GM10248 (cell line): ENCODE measurements at regions not wholly inside any gene's neighbourhood (a gene's known extent, or its start where the extent isn't known, plus 50 kb on each side); places are given as distances from the start of the nearest gene placed in this dataset.
"Not testable (repeated sequence)": the region's sequence is repeated elsewhere in the genome, so short reads cannot be mapped to it uniquely, and the experiment has no call there.

Source experiments
- CTCF ChIA-PET: fragments of 300-600 bp; sonication (Branson Sonifier 250); formaldehyde crosslinking; extraction: SDS; loops from one replicate; lab custom pipeline; 2021; ENCODE audit warnings: antibody characterized with exemption; lab: Yijun Ruan, JAX
- POLR2A ChIA-PET: fragments of 350-650 bp; sonication (Branson Sonifier 250); formaldehyde crosslinking; extraction: SDS; loops from one replicate; lab custom pipeline; 2020; ENCODE audit warnings: antibody characterized with exemption; lab: Yijun Ruan, JAX
- DNase-seq: peaks from one replicate; pipeline ENCODE4 v3.0.0; 2012; ENCODE audit errors: extremely low spot score
- TF ChIP-seq, protein P1 (sequence below): IDR thresholded peaks from 2 replicates; pipeline ENCODE4 v1.5.1; 2012; ENCODE audit warnings: mild to moderate bottlenecking, low read depth; ENCODE audit errors: extremely low read depth, missing control alignments, control extremely low read depth

DNA sequence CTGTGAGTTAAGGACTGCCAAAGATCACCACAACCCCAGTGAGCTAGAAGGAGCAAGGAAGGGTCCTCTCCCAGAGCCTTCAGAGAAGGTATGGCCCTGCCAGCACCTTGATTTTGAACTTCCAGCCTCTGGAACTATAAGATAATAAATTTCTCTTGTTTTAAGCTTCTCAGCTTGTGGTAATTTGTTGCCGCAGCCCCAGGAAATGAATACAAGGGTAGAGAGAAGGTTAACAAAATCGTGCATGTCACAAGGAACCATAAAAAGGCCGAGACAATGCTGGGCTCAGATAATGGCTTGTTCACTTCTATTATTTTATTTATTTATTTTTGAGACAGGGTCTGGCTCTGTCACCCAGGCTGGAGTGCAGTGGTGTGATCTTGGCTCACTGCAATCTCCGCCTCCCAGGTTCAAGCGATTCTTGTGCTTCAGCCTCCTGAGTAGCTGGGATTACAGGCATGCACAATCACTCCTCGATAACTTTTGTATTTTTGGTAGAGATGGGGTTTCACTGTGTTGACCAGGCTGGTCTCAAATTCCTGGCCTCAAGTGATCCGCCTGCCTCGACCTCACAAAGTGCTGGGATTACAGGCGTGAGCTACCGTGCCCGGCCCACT, 71.5 kb downstream of the WSB1 start:
- CTCF ChIA-PET: interaction anchor here (1.1 kb wide), 1 partner anchor 18 kb away, joined by 4 read pairs; no protein-coding TSS in a partner anchor
- DNase-seq, POLR2A ChIA-PET: not testable (repeated sequence)

DNA sequence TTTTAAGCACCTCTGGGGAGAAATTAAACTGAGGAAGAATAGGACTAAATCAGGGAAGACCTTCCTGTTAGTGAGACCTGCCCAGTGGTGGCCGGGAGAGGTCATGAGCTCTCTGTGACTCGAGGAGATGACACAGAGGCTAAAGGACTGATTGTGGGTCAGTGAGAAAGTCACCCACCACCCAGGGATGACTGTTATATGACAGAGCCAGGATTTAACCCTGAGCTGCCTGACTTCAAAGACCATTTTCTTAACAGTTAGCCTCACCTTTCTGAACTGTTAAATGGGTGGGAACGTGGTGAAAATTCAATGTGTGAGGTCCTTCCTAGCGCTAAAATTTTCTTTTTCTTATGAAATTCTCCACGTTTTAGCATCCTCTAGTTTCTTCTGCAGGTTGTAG, 72.5 kb downstream of the WSB1 start:
- TF ChIP-seq, protein P1, sequence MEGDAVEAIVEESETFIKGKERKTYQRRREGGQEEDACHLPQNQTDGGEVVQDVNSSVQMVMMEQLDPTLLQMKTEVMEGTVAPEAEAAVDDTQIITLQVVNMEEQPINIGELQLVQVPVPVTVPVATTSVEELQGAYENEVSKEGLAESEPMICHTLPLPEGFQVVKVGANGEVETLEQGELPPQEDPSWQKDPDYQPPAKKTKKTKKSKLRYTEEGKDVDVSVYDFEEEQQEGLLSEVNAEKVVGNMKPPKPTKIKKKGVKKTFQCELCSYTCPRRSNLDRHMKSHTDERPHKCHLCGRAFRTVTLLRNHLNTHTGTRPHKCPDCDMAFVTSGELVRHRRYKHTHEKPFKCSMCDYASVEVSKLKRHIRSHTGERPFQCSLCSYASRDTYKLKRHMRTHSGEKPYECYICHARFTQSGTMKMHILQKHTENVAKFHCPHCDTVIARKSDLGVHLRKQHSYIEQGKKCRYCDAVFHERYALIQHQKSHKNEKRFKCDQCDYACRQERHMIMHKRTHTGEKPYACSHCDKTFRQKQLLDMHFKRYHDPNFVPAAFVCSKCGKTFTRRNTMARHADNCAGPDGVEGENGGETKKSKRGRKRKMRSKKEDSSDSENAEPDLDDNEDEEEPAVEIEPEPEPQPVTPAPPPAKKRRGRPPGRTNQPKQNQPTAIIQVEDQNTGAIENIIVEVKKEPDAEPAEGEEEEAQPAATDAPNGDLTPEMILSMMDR: no peak
- CTCF ChIA-PET: interaction anchor here (0.8 to 1.1 kb wide), 3 partner anchors 12 to 130 kb away, joined by 3 to 7 read pairs (median 3); no protein-coding TSS in a partner anchor
- POLR2A ChIA-PET: interaction anchor here (0.6 kb wide), 1 partner anchor 55 kb away, joined by 3 read pairs; no protein-coding TSS in a partner anchor
- no peak for DNase-seq

DNA sequence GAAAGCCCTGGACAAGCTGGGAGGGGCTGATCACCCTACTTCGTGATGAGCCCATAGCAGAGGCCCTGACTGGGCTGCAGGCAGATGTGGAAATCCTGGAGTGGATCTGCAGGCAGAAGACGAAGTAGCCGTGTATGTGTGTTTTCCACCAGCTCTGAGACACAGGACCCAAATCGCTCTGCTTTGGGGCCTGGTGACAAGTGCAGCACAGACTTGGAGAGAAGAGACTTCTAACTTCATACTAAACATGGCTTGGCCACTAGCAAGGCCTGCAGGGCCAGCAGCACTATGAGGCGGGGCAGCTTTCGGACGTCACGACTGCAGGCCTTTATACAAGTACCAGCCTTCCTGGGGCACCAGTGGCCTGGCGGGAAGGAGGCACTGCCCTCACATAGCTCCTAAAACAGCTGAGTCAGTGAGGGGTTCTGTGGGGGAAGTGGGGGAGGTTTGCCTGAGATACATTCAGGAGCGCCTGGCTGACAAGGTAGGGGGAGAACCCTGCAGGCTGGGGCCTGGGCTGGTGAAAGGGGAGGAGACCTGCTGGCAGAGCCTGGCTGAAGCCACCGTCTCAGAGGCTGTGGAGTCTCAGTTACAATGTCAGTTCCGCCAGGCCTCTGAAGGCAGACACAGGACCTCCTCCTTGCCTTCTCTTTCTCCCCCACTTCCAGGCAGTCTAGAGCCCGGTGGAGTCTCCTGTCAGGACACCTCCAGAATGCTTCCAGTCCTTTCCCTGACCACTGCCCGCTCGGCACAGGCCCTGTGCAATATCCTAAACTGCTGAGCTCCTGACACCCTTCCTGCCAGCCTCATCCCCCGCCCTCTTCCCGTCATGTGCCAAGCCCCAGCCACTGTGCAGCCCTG, 73.4 kb downstream of the WSB1 start:
- TF ChIP-seq, protein P1: no peak
- ChIA-PET POLR2A (no interaction called here), CTCF (interaction anchor here (0.9 to 1.1 kb wide), 2 partner anchors 13 to 131 kb away, joined by 3 to 7 read pairs; no protein-coding TSS in a partner anchor)
- DNase-seq: no peak

DNA sequence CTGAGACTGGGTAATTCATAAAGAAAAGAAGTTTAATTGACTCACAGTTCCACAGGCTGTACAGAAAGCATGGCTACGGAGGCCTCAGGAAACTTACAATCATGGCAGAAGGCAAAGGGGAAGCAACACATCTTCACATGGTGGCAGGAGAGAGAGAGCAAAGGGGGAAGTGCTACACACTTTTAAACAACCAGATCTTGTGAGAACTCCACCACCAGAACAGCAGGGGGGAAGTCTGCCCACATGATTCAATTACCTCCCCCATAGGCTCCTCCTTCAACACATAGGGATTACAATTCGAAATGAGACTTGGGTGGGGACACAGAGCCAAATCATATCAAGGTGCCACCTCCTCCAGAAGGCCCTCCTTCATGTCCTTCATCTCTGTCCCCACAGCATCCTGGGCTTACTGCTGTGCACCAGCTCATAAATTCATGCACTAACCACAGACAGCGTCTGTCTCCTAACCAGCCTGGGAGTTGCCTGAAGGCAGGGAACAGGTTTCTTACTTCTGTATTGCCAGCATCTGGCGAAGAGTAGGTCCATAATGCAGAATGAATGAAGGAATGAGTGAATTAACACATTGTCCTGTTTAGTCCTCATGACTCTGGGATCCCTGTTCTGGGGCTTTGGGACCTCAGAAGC, 74.4 kb downstream of the WSB1 start:
- TF ChIP-seq, protein P1: no peak
- CTCF ChIA-PET: interaction anchor here (2.1 to 2.3 kb wide), 2 partner anchors 8 to 14 kb away, joined by 5 to 6 read pairs; no protein-coding TSS in a partner anchor
- no peak for DNase-seq
- POLR2A ChIA-PET: no interaction called here

DNA sequence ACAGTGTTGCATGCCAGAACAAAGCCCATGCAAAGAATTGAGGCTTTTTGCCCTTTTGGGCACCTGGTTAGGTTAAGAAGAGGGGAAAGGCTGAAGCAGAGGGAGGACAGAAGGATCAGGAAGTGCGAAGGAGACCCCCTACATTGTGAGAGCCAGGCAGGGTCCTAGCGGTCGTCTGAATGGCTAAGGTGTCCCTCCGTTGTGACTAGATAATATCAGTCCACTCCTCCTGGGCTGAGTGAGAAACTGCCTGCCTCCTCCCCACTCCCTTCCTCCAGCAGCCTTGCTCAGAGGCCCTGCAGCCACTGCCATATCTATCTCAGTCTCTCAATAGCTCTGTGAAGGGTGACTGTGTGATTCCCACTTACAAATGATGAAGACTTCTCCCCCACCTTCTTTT, 75.1 kb downstream of the WSB1 start:
- TF ChIP-seq, protein P1: no peak
- ChIA-PET POLR2A (no interaction called here), CTCF (interaction anchor here (1.4 to 2.3 kb wide), 5 partner anchors 9 to 162 kb away, joined by 3 to 6 read pairs (median 5); no protein-coding TSS in a partner anchor)
- no peak for DNase-seq

DNA sequence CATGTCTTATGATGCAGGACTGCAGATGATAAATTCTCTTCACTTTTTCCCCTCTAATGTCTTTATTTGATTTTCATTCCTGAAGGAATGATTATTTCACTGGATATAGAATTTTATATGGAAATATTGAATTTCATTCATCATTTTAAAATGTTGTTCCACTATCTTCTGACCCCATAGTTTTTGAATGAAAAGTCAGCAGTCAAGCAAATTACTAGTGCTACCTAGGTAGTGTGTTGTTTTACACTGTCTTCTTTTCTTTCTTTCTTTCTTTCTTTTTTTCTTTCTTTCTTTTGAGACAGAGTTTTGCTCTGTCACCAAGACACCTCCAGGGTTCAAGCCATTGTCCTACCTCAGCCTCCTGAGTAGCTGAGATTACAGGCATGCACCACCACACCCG, 76.9 kb downstream of the WSB1 start:
- ChIA-PET POLR2A (no interaction called here), CTCF (interaction anchor here (2.3 kb wide), 1 partner anchor 11 kb away, joined by 6 read pairs; no protein-coding TSS in a partner anchor)
- DNase-seq: no peak
- TF ChIP-seq, protein P1: no peak

DNA sequence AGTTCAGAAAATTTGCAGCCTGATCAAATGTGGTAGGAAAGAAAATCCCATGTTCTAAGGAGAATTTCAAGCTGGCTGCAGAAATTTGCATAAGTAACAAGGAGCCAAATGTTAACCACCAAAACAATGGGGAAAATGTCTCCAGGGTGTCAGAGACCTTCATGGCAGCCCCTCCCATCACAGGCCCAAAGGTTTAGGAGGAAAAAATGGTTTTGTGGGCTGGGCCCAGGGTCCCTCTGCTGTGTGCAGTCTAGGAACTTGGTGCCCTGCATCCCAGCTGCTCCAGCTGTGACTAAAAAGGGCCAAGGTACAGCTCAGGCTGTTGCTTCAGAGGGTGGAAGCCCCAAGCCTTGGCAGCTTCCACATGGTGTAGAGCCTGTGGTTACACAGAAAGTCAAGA, 79.8 kb downstream of the WSB1 start:
- DNase-seq, POLR2A ChIA-PET, CTCF ChIA-PET: not testable (repeated sequence)
